Putamen (tissue), 1 donor: ENCODE measurements at regions not wholly inside any gene's neighbourhood (a gene's known extent, or its start where the extent isn't known, plus 50 kb on each side); places are given as distances from the start of the nearest gene placed in this dataset.
A peak's percentile ranks its signal among the peaks of the same experiment; 100 is the strongest.
"Not testable (repeated sequence)": the region's sequence is repeated elsewhere in the genome, so short reads cannot be mapped to it uniquely, and the experiment has no call there.

Experiments
- DNase-seq: peaks from one replicate; pipeline ENCODE4 v3.0.0-alpha.2; 2016; ENCODE audit warnings: low spot score

- no peak for DNase-seq
Measured at GRCh38 chr5:84961193-84961592, 576.5 kb upstream of the EDIL3 start.

- no peak for DNase-seq
Measured at GRCh38 chr5:84961903-84962302, 577.2 kb upstream of the EDIL3 start.

- no peak for DNase-seq
Measured at GRCh38 chr5:84983093-84983492, 598.4 kb upstream of the EDIL3 start.

GRCh38 chr5:84985148-84985547 is 600.5 kb upstream of the EDIL3 start:
- no peak for DNase-seq

- no peak for DNase-seq
Measured at GRCh38 chr5:84986688-84987087, 602.0 kb upstream of the EDIL3 start.

GRCh38 chr5:85000671-85001070 is 616.0 kb upstream of the EDIL3 start:
- no peak for DNase-seq

- DNase-seq: not testable (repeated sequence)
Measured at GRCh38 chr5:85002026-85002425, 617.3 kb upstream of the EDIL3 start.

GRCh38 chr5:85010014-85010562 is 625.4 kb upstream of the EDIL3 start:
- DNase-seq: no peak

- DNase-seq: no peak
Measured at GRCh38 chr5:85017261-85017660, 632.6 kb upstream of the EDIL3 start.

GRCh38 chr5:85030316-85031084 is 645.8 kb upstream of the EDIL3 start:
- no peak for DNase-seq

GRCh38 chr5:85049020-85049419 is 664.3 kb upstream of the EDIL3 start:
- DNase-seq: peak; percentile 22

- no peak for DNase-seq
Measured at GRCh38 chr5:85052826-85053225, 668.1 kb upstream of the EDIL3 start.

GRCh38 chr5:85069659-85070640 is 685.3 kb upstream of the EDIL3 start:
- DNase-seq: no peak

GRCh38 chr5:85077581-85077980 is 692.9 kb upstream of the EDIL3 start:
- DNase-seq: no peak

GRCh38 chr5:85096421-85096820 is 711.7 kb upstream of the EDIL3 start:
- DNase-seq: no peak

GRCh38 chr5:85108471-85108870 is 723.8 kb upstream of the EDIL3 start:
- no peak for DNase-seq

- no peak for DNase-seq
Measured at GRCh38 chr5:85109616-85110015, 724.9 kb upstream of the EDIL3 start.

- DNase-seq: no peak
Measured at GRCh38 chr5:85132269-85132668, 747.6 kb upstream of the EDIL3 start.

- DNase-seq: no peak
Measured at GRCh38 chr5:85140471-85140870, 755.8 kb upstream of the EDIL3 start.

- no peak for DNase-seq
Measured at GRCh38 chr5:85143138-85143537, 758.5 kb upstream of the EDIL3 start.

GRCh38 chr5:85148701-85149100 is 764.0 kb upstream of the EDIL3 start:
- no peak for DNase-seq

- DNase-seq: no peak
Measured at GRCh38 chr5:85159395-85159794, 774.7 kb upstream of the EDIL3 start.

- no peak for DNase-seq
Measured at GRCh38 chr5:85168474-85168873, 783.8 kb upstream of the EDIL3 start.
